T47D (cell line): ENCODE measurements at regions not wholly inside any gene's neighbourhood (a gene's known extent, or its start where the extent isn't known, plus 50 kb on each side); places are given as distances from the start of the nearest gene placed in this dataset.
"Not testable (repeated sequence)": the region's sequence is repeated elsewhere in the genome, so short reads cannot be mapped to it uniquely, and the experiment has no call there.

Experiments used
- DNase-seq, 2 experiments: peaks; one replicate each; pipeline versions ENCODE4 v3.0.0 to v3.0.0-alpha.2; 2011 to 2012; ENCODE audit warnings: low read depth in 1 of 2, low spot score in 1 of 2
- JUND ChIP-seq: IDR thresholded peaks from 2 replicates; pipeline ENCODE4 v1.6.1; 2012; ENCODE audit warnings: low read depth
- in situ Hi-C: cut with HindIII; loops from 2 replicates; pipeline ENCODE4 v1.10.0; 2016; ENCODE audit warnings: low sequenced_read_pairs, low pct_unique_long_range_greater_than_20kb

- in situ Hi-C loops, result no loop called here
- no peak for TF ChIP-seq JUND
- no peak for DNase-seq
These were observed 212.6 kb upstream of the HTR1E start for GRCh38 chr6:86724695-86725094.

DNA sequence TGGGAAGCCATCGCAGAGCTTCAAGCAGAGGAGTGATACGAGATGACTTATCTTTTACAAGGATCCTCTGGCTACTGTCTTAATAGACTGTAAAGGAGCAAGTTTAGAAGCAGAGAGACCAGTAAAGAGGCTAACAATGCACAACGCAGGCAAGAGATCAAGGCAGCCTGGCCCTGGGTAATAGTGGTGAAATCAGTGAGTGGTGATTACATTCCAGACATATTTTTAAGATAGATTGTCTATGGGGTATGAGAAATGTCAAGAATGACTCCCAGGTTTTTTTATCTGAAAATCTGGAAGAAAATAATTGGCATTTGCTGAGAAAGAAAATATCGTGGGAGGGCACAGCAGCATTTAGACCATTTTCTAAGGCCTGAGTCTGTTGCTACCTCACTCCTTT, 213.6 kb upstream of the HTR1E start:
- in situ Hi-C loops, result no loop called here
- TF ChIP-seq JUND, result no peak
- no peak for DNase-seq

DNA sequence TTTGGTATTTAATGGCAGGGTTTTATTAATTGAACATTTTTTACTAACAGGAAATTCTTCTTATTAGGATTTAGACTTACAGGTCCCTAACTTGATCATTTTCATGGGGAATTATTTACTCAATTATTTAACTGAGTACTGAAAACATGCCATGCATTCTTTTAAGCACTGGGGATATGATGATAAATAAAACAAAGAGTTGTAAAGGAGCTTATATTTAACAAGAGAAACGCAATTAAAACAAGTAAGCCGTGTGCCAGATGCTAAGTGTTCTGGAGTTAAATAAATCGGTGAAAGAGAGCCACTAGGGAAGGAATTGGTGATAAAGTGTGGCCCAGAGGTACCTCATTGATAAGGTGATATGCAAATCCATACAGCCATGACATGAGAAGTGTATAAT, 214.2 kb upstream of the HTR1E start:
- DNase-seq, result no peak
- in situ Hi-C loops, result no loop called here
- TF ChIP-seq JUND, result no peak

DNA sequence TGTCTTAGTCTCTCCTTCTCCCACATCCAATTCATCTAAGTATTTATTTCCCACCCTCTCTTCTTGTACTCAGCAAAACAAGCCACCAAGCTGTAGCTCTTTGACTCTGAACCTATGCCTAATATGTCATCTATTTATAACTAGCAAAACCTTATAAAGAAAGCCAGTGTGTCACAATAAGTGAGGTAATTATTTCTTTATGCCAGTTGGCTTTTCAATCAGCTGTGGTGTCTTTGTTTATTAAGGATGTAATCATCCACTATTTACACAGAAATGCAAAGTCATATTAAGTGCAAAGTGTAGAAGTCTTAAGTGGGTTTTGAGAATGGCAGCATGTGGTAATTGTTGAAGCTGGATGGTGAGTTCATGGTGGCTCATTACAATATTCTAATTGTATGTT, 215.2 kb upstream of the HTR1E start:
- TF ChIP-seq JUND, result no peak
- DNase-seq, result no peak
- in situ Hi-C loops, result no loop called here

GRCh38 chr6:86715676-86716075, 221.7 kb upstream of the HTR1E start:
- no peak for TF ChIP-seq JUND
- DNase-seq, result no peak
- in situ Hi-C loops, result no loop called here

DNA sequence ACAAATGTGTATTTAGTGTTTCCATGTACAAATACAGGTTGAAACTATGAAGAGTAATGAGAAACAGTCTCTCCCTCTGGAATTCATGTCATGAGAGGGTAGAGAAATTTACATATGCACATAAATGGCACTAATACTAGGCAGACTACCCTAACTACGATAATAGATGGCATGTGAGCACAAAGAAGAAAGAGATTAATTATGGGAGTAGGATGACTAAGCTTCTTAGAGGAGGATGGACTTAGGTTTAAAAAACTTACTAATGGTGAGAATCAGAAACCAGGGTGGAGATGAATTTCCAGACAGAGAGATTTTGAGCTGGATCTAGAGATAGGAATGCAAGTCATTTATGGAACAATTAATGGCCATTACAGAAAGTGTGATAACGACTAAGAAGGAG, 225.3 kb upstream of the HTR1E start:
- no peak for TF ChIP-seq JUND
- in situ Hi-C loops, result no loop called here
- DNase-seq, result no peak

GRCh38 chr6:86707545-86708120, 229.7 kb upstream of the HTR1E start:
- in situ Hi-C loops, result no loop called here
- no peak for TF ChIP-seq JUND
- no peak for DNase-seq

DNA sequence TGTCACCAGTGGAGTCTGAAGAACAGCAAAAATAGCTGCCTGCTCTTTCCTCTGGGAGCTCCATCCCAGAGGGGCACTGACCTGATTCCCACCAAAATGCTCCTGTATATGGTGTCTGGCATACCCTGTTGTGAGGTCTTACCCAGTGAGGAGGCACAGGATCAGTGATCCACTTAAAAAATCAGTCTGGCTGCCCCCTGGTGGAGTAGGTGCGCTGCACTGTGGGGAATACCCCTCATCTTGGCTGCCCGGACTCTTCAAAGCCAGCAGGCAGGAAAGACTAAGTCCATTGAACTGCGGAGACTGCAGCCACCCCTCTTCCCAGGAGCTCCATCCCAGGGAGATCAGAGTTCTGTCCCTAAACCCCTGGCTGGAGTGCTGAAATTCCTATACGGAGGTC, 230.9 kb upstream of the HTR1E start:
- in situ Hi-C loops, result no loop called here
- TF ChIP-seq JUND, result no peak
- DNase-seq, result no peak

DNA sequence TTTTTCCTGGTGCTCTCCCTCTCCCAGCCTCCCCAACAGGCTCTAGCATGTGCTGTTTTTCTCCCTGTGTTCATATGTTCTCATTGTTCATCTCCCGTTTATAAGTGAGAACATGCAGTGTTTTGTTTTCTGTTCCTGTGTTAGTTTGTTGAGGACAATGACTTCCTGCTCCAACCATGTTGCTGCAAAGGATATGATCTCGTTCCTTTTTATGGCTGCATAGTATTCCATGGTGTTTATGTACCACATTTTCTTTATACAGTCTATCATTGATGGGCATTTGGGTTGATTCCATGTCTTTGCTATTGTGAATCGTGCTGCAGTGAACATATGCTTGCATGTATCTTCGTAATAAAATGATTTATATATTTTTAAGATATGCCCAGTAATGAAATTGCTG, 236.1 kb upstream of the HTR1E start:
- in situ Hi-C loops, result not testable (repeated sequence)

GRCh38 chr6:86686496-86686895, 250.8 kb upstream of the HTR1E start:
- TF ChIP-seq JUND, result no peak
- no peak for DNase-seq
- in situ Hi-C loops, result no loop called here

More for the DNA sequence above, 236.1 kb upstream of the HTR1E start:
- not testable (repeated sequence) for DNase-seq

- no peak for DNase-seq
- TF ChIP-seq JUND, result no peak
- in situ Hi-C loops, result no loop called here
These were observed 252.0 kb upstream of the HTR1E start for GRCh38 chr6:86685230-86685797.

DNA sequence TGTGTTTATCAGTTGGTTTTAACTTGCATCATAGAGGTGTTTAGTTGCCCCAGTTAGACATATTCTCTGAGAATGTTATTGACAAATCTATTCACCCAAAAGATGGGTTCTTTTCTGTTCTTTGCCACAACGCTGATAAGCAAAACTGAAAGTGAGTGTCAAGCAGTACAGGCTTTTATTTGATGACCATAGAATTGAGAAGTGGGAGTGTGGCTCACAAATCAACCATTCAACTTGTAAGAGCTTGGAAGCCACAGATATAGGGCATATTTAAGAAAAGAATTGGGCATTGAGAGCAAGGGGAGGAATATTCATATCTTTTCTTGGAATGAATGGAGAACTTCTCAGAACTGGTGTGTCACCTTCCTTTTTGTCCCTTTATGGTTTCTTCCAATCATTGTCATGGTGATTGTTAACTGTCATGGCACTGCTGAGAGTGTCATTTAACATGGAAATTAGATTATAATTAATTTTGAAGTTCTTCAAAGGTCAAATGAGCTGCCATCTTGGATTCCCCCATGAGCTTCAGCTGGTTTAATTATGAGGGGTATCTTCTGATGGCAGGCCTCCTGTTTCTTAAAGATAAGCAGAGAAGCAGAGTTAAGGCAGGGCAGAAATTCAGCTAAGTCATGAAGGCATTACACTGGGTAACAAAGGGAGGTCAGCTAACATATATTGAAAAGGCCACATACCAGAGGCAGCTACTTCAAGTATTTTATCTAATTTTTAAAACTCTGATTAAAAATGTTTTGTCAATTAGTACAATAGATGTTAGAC, 254.0 kb upstream of the HTR1E start:
- in situ Hi-C loops, result no loop called here
- no peak for TF ChIP-seq JUND

GRCh38 chr6:86682297-86682696, 255.0 kb upstream of the HTR1E start:
- DNase-seq, result no peak
- no peak for TF ChIP-seq JUND
- in situ Hi-C loops, result no loop called here

More for the DNA sequence above, 254.0 kb upstream of the HTR1E start:
- DNase-seq, result no peak

DNA sequence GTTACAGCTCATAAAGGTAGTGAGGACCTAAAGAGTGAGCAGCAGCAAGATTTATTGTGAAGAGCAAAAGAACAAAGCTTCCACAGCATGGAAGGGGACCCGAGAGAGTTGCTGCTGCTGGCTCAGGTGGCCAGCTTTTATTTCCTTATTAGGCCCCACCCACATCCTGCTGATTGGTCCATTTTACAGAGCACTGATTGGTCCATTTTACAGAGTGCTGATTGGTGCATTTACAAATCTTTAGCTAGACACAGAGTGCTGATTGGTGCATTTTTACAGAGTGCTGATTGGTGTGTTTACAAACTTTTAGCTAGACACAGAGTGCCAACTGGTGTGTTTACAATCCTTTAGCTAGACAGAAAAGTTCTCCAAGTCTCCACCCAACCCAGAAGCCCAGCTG, 256.2 kb upstream of the HTR1E start:
- DNase-seq, in situ Hi-C loops: not testable (repeated sequence)

- DNase-seq, in situ Hi-C loops: not testable (repeated sequence)
These were observed 265.2 kb upstream of the HTR1E start for GRCh38 chr6:86672125-86672524.
